Stimulated activated memory B cell treated with anti-CD40 and anti-IgM and Interleukin-4, amounts not matched to agents 10 μg/mL and 1 μg/mL and 100 μg/mL, for 72 hours (primary cell): ENCODE measurements at regions not wholly inside any gene's neighbourhood (a gene's known extent, or its start where the extent isn't known, plus 50 kb on each side); places are given as distances from the start of the nearest gene placed in this dataset.

Source experiments
- ATAC-seq: fragments of 150-1000 bp; cut with Tn5 transposase; 2 replicates; pipeline ENCODE4 v1.10.0; 2021
- H3K27ac Mint-ChIP-seq: one replicate; pipeline ENCODE4 v1.8.0; 2022; ENCODE audit warnings: mild to moderate bottlenecking, mixed read lengths
- H3K27me3 Mint-ChIP-seq: one replicate; pipeline ENCODE4 v1.8.0; 2022; ENCODE audit warnings: mixed read lengths
- H3K36me3 Mint-ChIP-seq: one replicate; pipeline ENCODE4 v1.8.0; 2022; ENCODE audit warnings: mixed read lengths
- H3K4me1 Mint-ChIP-seq: one replicate; pipeline ENCODE4 v1.8.0; 2022; ENCODE audit warnings: mixed read lengths
- H3K4me3 Mint-ChIP-seq: one replicate; pipeline ENCODE4 v1.8.0; 2022; ENCODE audit warnings: mild to moderate bottlenecking, moderate library complexity, mixed read lengths
- H3K9me3 Mint-ChIP-seq: one replicate; pipeline ENCODE4 v1.8.0; 2022; ENCODE audit warnings: mixed read lengths

GRCh38 chr18:41410006-41410405 is 545.0 kb upstream of the PIK3C3 start:
- H3K27me3 Mint-ChIP-seq, result no peaks in the 10 kb centered on the region
- no peaks in the 10 kb centered on the region for H3K36me3 Mint-ChIP-seq
- no peak overlapping the region for H3K27ac Mint-ChIP-seq
- no peak for ATAC-seq
- H3K4me1 Mint-ChIP-seq, result no peaks in the 10 kb centered on the region
- peaks cover 6% of the 10 kb centered on the region for H3K9me3 Mint-ChIP-seq
- H3K4me3 Mint-ChIP-seq, result no peak overlapping the region

GRCh38 chr18:41406834-41407233 is 548.2 kb upstream of the PIK3C3 start:
- no peak overlapping the region for H3K27ac Mint-ChIP-seq
- H3K36me3 Mint-ChIP-seq, result no peaks in the 10 kb centered on the region
- no peaks in the 10 kb centered on the region for H3K27me3 Mint-ChIP-seq
- H3K4me1 Mint-ChIP-seq, result no peaks in the 10 kb centered on the region
- H3K4me3 Mint-ChIP-seq, result no peak overlapping the region
- no peak for ATAC-seq
- H3K9me3 Mint-ChIP-seq, result peaks cover 6% of the 10 kb centered on the region

GRCh38 chr18:41396861-41397260 is 558.2 kb upstream of the PIK3C3 start:
- Mint-ChIP-seq H3K4me1 (peaks cover under 1% of the 10 kb centered on the region), H3K36me3 (no peaks in the 10 kb centered on the region), H3K27ac (no peak overlapping the region), H3K4me3 (no peak overlapping the region), H3K9me3 (peaks cover 5% of the 10 kb centered on the region), H3K27me3 (no peaks in the 10 kb centered on the region)
- no peak for ATAC-seq

GRCh38 chr18:41396211-41396610 is 558.8 kb upstream of the PIK3C3 start:
- H3K4me3 Mint-ChIP-seq, result no peak overlapping the region

GRCh38 chr18:41395695-41396094 is 559.3 kb upstream of the PIK3C3 start:
- no peak for ATAC-seq
- peaks cover 5% of the 10 kb centered on the region for H3K9me3 Mint-ChIP-seq
- H3K4me3 Mint-ChIP-seq, result no peak overlapping the region
- H3K27ac Mint-ChIP-seq, result no peak overlapping the region
- no peaks in the 10 kb centered on the region for H3K36me3 Mint-ChIP-seq
- no peaks in the 10 kb centered on the region for H3K27me3 Mint-ChIP-seq
- H3K4me1 Mint-ChIP-seq, result peaks cover 4% of the 10 kb centered on the region

More at GRCh38 chr18:41396211-41396610, 558.8 kb upstream of the PIK3C3 start:
- no peaks in the 10 kb centered on the region for H3K27me3 Mint-ChIP-seq
- H3K27ac Mint-ChIP-seq, result no peak overlapping the region
- H3K4me1 Mint-ChIP-seq, result peaks cover 4% of the 10 kb centered on the region
- no peaks in the 10 kb centered on the region for H3K36me3 Mint-ChIP-seq
- no peak for ATAC-seq
- H3K9me3 Mint-ChIP-seq, result peaks cover 5% of the 10 kb centered on the region

GRCh38 chr18:41391616-41392595 is 563.1 kb upstream of the PIK3C3 start:
- H3K27me3 Mint-ChIP-seq, result no peaks in the 10 kb centered on the region
- no peak overlapping the region for H3K4me3 Mint-ChIP-seq
- H3K4me1 Mint-ChIP-seq, result peaks cover 4% of the 10 kb centered on the region
- no peak for ATAC-seq
- H3K27ac Mint-ChIP-seq, result no peak overlapping the region
- no peaks in the 10 kb centered on the region for H3K9me3 Mint-ChIP-seq
- no peaks in the 10 kb centered on the region for H3K36me3 Mint-ChIP-seq

- no peak overlapping the region for H3K27ac Mint-ChIP-seq
- no peak for ATAC-seq
- peaks cover 3% of the 10 kb centered on the region for H3K9me3 Mint-ChIP-seq
- peaks cover 4% of the 10 kb centered on the region for H3K4me1 Mint-ChIP-seq
- no peaks in the 10 kb centered on the region for H3K27me3 Mint-ChIP-seq
- no peaks in the 10 kb centered on the region for H3K36me3 Mint-ChIP-seq
- H3K4me3 Mint-ChIP-seq, result no peak overlapping the region
These were observed 564.7 kb upstream of the PIK3C3 start for GRCh38 chr18:41390309-41390708.

GRCh38 chr18:41378598-41378997 is 576.4 kb upstream of the PIK3C3 start:
- H3K9me3 Mint-ChIP-seq, result peaks cover 3% of the 10 kb centered on the region
- no peak overlapping the region for H3K27ac Mint-ChIP-seq
- no peaks in the 10 kb centered on the region for H3K27me3 Mint-ChIP-seq
- no peaks in the 10 kb centered on the region for H3K4me1 Mint-ChIP-seq
- ATAC-seq, result no peak
- no peak overlapping the region for H3K4me3 Mint-ChIP-seq
- no peaks in the 10 kb centered on the region for H3K36me3 Mint-ChIP-seq

- H3K4me1 Mint-ChIP-seq, result no peaks in the 10 kb centered on the region
- H3K27ac Mint-ChIP-seq, result no peak overlapping the region
- H3K9me3 Mint-ChIP-seq, result peaks cover 3% of the 10 kb centered on the region
- ATAC-seq, result no peak
- no peaks in the 10 kb centered on the region for H3K36me3 Mint-ChIP-seq
- H3K4me3 Mint-ChIP-seq, result no peak overlapping the region
- no peaks in the 10 kb centered on the region for H3K27me3 Mint-ChIP-seq
These were observed 581.4 kb upstream of the PIK3C3 start for GRCh38 chr18:41373612-41374011.

- no peak for ATAC-seq
- Mint-ChIP-seq H3K9me3 (peaks cover 3% of the 10 kb centered on the region), H3K4me1 (no peaks in the 10 kb centered on the region), H3K4me3 (no peak overlapping the region), H3K27me3 (no peaks in the 10 kb centered on the region), H3K27ac (no peak overlapping the region), H3K36me3 (no peaks in the 10 kb centered on the region)
These were observed 582.9 kb upstream of the PIK3C3 start for GRCh38 chr18:41372046-41372665.

GRCh38 chr18:41371156-41372045 is 583.6 kb upstream of the PIK3C3 start:
- ATAC-seq, result no peak
- no peaks in the 10 kb centered on the region for H3K36me3 Mint-ChIP-seq
- H3K4me1 Mint-ChIP-seq, result no peaks in the 10 kb centered on the region
- H3K27ac Mint-ChIP-seq, result no peak overlapping the region
- H3K4me3 Mint-ChIP-seq, result no peak overlapping the region
- H3K9me3 Mint-ChIP-seq, result no peaks in the 10 kb centered on the region
- no peaks in the 10 kb centered on the region for H3K27me3 Mint-ChIP-seq

- Mint-ChIP-seq H3K4me1 (no peaks in the 10 kb centered on the region), H3K36me3 (no peaks in the 10 kb centered on the region), H3K27me3 (no peaks in the 10 kb centered on the region), H3K27ac (no peak overlapping the region), H3K4me3 (no peak overlapping the region), H3K9me3 (no peaks in the 10 kb centered on the region)
- no peak for ATAC-seq
These were observed 584.3 kb upstream of the PIK3C3 start for GRCh38 chr18:41370740-41371139.

- Mint-ChIP-seq H3K4me3 (no peak overlapping the region), H3K9me3 (peaks cover 25% of the 10 kb centered on the region), H3K27me3 (no peaks in the 10 kb centered on the region), H3K4me1 (no peaks in the 10 kb centered on the region), H3K36me3 (no peaks in the 10 kb centered on the region), H3K27ac (no peak overlapping the region)
- ATAC-seq, result no peak
These were observed 597.3 kb upstream of the PIK3C3 start for GRCh38 chr18:41357708-41358107.

- Mint-ChIP-seq H3K4me3 (no peak overlapping the region), H3K36me3 (no peaks in the 10 kb centered on the region), H3K4me1 (no peaks in the 10 kb centered on the region), H3K27me3 (no peaks in the 10 kb centered on the region), H3K9me3 (peaks cover 11% of the 10 kb centered on the region), H3K27ac (no peak overlapping the region)
- ATAC-seq, result no peak
These were observed 601.1 kb upstream of the PIK3C3 start for GRCh38 chr18:41353777-41354528.
